Colonic mucosa (tissue), 4 donors: ENCODE measurements at regions not wholly inside any gene's neighbourhood (a gene's known extent, or its start where the extent isn't known, plus 50 kb on each side); places are given as distances from the start of the nearest gene placed in this dataset.

Source experiments
- DNase-seq: peaks from one replicate; pipeline ENCODE4 v3.0.0-alpha.2; 2020
- H3K27ac ChIP-seq: fragments of 200-600 bp; one replicate; pipeline ENCODE4 v1.8.0; 2021
- H3K27me3 ChIP-seq: fragments of 200-600 bp; one replicate; pipeline ENCODE4 v1.8.0; 2021
- H3K36me3 ChIP-seq: fragments of 200-600 bp; one replicate; pipeline ENCODE4 v1.8.0; 2021
- H3K4me1 ChIP-seq: fragments of 200-600 bp; one replicate; pipeline ENCODE4 v1.8.0; 2021; ENCODE audit warnings: mild to moderate bottlenecking
- H3K4me3 ChIP-seq: fragments of 200-600 bp; one replicate; pipeline ENCODE4 v1.8.0; 2021
- H3K9ac ChIP-seq, 2 donors: one replicate each; pipeline ENCODE4 v1.7.0; 2013; ENCODE audit warnings: control low read depth in 2 of 2, low read depth in 2 of 2, low read length in 2 of 2
- H3K9me3 ChIP-seq: fragments of 200-600 bp; one replicate; pipeline ENCODE4 v1.8.0; 2021
- CTCF ChIP-seq: fragments of 200-600 bp; IDR thresholded peaks from one replicate; pipeline ENCODE4 v1.8.0; 2022; ENCODE audit warnings: antibody characterized with exemption, mild to moderate bottlenecking
- intact Hi-C: fragments of 100-400 bp; cut with DNase I; formaldehyde crosslinking; loops from one replicate; pipeline ENCODE4 v1.14.1; 2022
- donor health status: healthy.
- donor health status: DM: no; HTN: no; CAD: no.
- donor health status: DM: no; HTN: no; CAD: no.

- Histone ChIP-seq H3K9me3 (no peaks in the 10 kb centered on the region), H3K27me3 (no peaks in the 10 kb centered on the region), H3K4me1 (no peaks in the 10 kb centered on the region), H3K9ac (no peak overlapping the region), H3K36me3 (no peaks in the 10 kb centered on the region), H3K4me3 (no peak overlapping the region), H3K27ac (no peak overlapping the region)
- TF ChIP-seq CTCF, result no peak
- no peak for DNase-seq
- intact Hi-C loops, result no loop called here
Measured at GRCh38 chr6:56407883-56408410, 160.6 kb upstream of the COL21A1 start.

- H3K9me3 ChIP-seq, result no peaks in the 10 kb centered on the region
- H3K27ac ChIP-seq, result no peak overlapping the region
- H3K9ac ChIP-seq, result no peak overlapping the region
- H3K36me3 ChIP-seq, result no peaks in the 10 kb centered on the region
- H3K27me3 ChIP-seq, result no peaks in the 10 kb centered on the region
- intact Hi-C loops, result no loop called here
- no peak overlapping the region for H3K4me3 ChIP-seq
- no peak for DNase-seq
- TF ChIP-seq CTCF, result no peak
- H3K4me1 ChIP-seq, result no peaks in the 10 kb centered on the region
Measured at GRCh38 chr6:56406276-56407269, 159.2 kb upstream of the COL21A1 start.

- no peak overlapping the region for H3K4me3 ChIP-seq
- no peak for TF ChIP-seq CTCF
Measured at GRCh38 chr6:56404599-56404998, 157.2 kb upstream of the COL21A1 start.

GRCh38 chr6:56403745-56404144, 156.4 kb upstream of the COL21A1 start:
- intact Hi-C loops, result no loop called here
- Histone ChIP-seq H3K36me3 (no peaks in the 10 kb centered on the region), H3K27me3 (no peaks in the 10 kb centered on the region), H3K9ac (no peak overlapping the region), H3K27ac (no peak overlapping the region), H3K9me3 (no peaks in the 10 kb centered on the region), H3K4me1 (no peaks in the 10 kb centered on the region), H3K4me3 (no peak overlapping the region)
- DNase-seq, result no peak
- no peak for TF ChIP-seq CTCF

More at GRCh38 chr6:56404599-56404998, 157.2 kb upstream of the COL21A1 start:
- Histone ChIP-seq H3K9ac (no peak overlapping the region), H3K27ac (no peak overlapping the region), H3K27me3 (no peaks in the 10 kb centered on the region), H3K9me3 (no peaks in the 10 kb centered on the region), H3K36me3 (no peaks in the 10 kb centered on the region), H3K4me1 (no peaks in the 10 kb centered on the region)
- intact Hi-C loops, result no loop called here
- DNase-seq, result no peak

GRCh38 chr6:56401477-56402070, 154.2 kb upstream of the COL21A1 start:
- DNase-seq, result no peak
- Histone ChIP-seq H3K27ac (no peak overlapping the region), H3K4me3 (no peak overlapping the region), H3K27me3 (no peaks in the 10 kb centered on the region), H3K4me1 (no peaks in the 10 kb centered on the region), H3K36me3 (no peaks in the 10 kb centered on the region), H3K9me3 (no peaks in the 10 kb centered on the region), H3K9ac (no peak overlapping the region)
- TF ChIP-seq CTCF, result no peak
- intact Hi-C loops, result no loop called here
